ENCODE measurements at regions not wholly inside any gene's neighbourhood (a gene's known extent, or its start where the extent isn't known, plus 50 kb on each side); places are given as distances from the start of the nearest gene placed in this dataset.

DNA sequence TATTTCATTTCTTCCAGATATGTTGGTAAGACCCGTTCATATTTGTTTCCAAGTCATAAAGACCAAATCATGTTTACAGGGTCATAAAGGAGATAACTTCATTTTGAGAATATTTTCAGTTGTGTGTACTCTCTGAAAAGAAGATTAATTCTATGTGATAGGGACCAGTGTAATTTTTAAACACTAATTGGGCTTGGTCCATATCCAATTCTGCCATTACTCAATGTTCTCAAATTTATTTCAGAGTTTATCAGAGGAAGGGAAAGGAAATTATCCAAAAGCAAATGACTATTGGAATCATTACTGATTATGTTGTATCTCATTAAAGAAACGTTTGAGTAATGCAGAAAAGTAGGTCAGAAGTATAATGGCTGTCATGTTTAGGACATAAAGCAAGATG is 126.8 kb upstream of the DCN start:
- no peak for TF ChIP-seq SPI1 (IDR thresholded peaks at IDR 0.05; ENCODE audit: borderline replicate concordance, low read depth)
- TF ChIP-seq POLR2AphosphoS5 (IDR thresholded peaks at IDR 0.05; ENCODE audit: low read depth), result no peak
- TF ChIP-seq, protein P1, sequence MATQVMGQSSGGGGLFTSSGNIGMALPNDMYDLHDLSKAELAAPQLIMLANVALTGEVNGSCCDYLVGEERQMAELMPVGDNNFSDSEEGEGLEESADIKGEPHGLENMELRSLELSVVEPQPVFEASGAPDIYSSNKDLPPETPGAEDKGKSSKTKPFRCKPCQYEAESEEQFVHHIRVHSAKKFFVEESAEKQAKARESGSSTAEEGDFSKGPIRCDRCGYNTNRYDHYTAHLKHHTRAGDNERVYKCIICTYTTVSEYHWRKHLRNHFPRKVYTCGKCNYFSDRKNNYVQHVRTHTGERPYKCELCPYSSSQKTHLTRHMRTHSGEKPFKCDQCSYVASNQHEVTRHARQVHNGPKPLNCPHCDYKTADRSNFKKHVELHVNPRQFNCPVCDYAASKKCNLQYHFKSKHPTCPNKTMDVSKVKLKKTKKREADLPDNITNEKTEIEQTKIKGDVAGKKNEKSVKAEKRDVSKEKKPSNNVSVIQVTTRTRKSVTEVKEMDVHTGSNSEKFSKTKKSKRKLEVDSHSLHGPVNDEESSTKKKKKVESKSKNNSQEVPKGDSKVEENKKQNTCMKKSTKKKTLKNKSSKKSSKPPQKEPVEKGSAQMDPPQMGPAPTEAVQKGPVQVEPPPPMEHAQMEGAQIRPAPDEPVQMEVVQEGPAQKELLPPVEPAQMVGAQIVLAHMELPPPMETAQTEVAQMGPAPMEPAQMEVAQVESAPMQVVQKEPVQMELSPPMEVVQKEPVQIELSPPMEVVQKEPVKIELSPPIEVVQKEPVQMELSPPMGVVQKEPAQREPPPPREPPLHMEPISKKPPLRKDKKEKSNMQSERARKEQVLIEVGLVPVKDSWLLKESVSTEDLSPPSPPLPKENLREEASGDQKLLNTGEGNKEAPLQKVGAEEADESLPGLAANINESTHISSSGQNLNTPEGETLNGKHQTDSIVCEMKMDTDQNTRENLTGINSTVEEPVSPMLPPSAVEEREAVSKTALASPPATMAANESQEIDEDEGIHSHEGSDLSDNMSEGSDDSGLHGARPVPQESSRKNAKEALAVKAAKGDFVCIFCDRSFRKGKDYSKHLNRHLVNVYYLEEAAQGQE (IDR thresholded peaks at IDR 0.05; ENCODE audit: insufficient replicate concordance, low read depth), result no peak
- TF ChIP-seq, protein P2, sequence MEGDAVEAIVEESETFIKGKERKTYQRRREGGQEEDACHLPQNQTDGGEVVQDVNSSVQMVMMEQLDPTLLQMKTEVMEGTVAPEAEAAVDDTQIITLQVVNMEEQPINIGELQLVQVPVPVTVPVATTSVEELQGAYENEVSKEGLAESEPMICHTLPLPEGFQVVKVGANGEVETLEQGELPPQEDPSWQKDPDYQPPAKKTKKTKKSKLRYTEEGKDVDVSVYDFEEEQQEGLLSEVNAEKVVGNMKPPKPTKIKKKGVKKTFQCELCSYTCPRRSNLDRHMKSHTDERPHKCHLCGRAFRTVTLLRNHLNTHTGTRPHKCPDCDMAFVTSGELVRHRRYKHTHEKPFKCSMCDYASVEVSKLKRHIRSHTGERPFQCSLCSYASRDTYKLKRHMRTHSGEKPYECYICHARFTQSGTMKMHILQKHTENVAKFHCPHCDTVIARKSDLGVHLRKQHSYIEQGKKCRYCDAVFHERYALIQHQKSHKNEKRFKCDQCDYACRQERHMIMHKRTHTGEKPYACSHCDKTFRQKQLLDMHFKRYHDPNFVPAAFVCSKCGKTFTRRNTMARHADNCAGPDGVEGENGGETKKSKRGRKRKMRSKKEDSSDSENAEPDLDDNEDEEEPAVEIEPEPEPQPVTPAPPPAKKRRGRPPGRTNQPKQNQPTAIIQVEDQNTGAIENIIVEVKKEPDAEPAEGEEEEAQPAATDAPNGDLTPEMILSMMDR (IDR thresholded peaks at IDR 0.05; ENCODE audit: insufficient read depth, low read length), result no peak
- no peak for TF ChIP-seq GABPA (IDR thresholded peaks at IDR 0.05; ENCODE audit: low read depth)
- DNase-seq (ENCODE audit: low read depth in 1 of 2, low spot score in 1 of 2), result no peak
- Histone ChIP-seq H3K27ac (replicated peaks) (no peak overlapping the region), H3K27me3 (ENCODE audit: insufficient read depth, poor library complexity, severe bottlenecking) (no peaks in the 10 kb centered on the region), H3K4me3 (replicated peaks; ENCODE audit: insufficient read depth, low read length) (no peak overlapping the region)

DNA sequence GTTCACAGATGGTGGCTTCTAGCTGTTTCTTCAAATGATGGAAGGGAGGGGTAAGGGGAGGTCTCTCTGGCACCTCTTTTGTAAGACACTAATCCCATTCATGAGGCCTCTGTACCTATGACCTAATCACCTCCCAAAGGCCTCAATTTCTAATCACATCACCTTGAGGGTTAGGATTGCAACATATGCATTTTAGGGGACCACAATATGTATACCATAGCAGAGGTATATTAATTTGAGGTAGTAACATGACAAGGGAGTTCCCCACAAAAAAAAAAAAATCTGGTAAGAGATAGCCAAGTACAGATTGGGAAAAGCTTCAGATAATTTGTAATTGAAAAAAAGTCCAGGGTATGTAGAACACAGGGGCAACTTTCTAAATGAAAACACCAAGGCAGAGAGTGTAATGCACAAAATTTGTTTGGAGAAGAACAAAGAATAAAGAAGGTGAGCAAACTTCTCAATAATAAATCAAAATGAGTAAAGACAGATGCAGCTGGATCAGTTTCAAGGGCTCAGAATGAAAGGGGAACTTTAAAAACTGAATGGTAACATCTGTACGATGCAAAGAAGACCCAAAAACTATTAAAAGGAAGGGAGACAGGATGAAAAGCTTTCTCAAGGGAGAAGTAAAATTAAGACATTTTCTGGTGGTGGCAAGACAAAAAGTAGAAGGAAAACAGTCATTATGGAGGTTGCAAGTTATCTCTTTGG is 125.5 kb upstream of the DCN start:
- TF ChIP-seq, protein P2 (IDR thresholded peaks at IDR 0.05; ENCODE audit: insufficient read depth, low read length), result no peak
- TF ChIP-seq SPI1 (IDR thresholded peaks at IDR 0.05; ENCODE audit: borderline replicate concordance, low read depth), result no peak
- TF ChIP-seq GABPA (IDR thresholded peaks at IDR 0.05; ENCODE audit: low read depth), result no peak
- TF ChIP-seq POLR2AphosphoS5 (IDR thresholded peaks at IDR 0.05; ENCODE audit: low read depth), result no peak
- TF ChIP-seq, protein P1 (IDR thresholded peaks at IDR 0.05; ENCODE audit: insufficient replicate concordance, low read depth), result no peak
- H3K27me3 ChIP-seq (ENCODE audit: insufficient read depth, poor library complexity, severe bottlenecking), result no peaks in the 10 kb centered on the region
- H3K4me3 ChIP-seq (replicated peaks; ENCODE audit: insufficient read depth, low read length), result no peak overlapping the region
- H3K27ac ChIP-seq (replicated peaks), result no peak overlapping the region
- no peak for DNase-seq (ENCODE audit: low read depth in 1 of 2, low spot score in 1 of 2)

DNA sequence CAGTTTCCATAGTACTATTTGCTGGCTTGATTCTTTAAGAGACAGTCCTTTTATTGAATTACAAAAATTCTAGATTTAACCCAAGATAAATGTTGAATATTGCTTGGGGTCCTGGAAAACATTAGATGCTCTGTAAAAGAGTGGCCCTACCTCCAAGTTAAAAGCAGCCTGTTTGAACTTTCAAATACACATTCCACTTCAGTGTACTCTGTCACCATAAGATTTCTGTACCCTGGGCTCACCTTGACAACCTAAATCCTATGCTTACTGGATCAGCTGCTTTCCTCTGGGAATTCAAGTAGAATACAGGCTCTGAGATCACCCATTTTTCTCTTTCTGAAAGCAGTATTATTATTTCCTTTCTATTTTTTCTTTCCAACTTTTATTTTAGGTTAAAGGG is 107.7 kb upstream of the DCN start:
- no peak for DNase-seq (ENCODE audit: low read depth in 1 of 2, low spot score in 1 of 2)

More for the DNA sequence above, 107.7 kb upstream of the DCN start:
- no peak for TF ChIP-seq SPI1 (IDR thresholded peaks at IDR 0.05; ENCODE audit: borderline replicate concordance, low read depth)
- TF ChIP-seq, protein P1 (IDR thresholded peaks at IDR 0.05; ENCODE audit: insufficient replicate concordance, low read depth), result no peak
- TF ChIP-seq GABPA (IDR thresholded peaks at IDR 0.05; ENCODE audit: low read depth), result no peak
- TF ChIP-seq, protein P2 (IDR thresholded peaks at IDR 0.05; ENCODE audit: insufficient read depth, low read length), result no peak
- no peak for TF ChIP-seq POLR2AphosphoS5 (IDR thresholded peaks at IDR 0.05; ENCODE audit: low read depth)
- H3K4me3 ChIP-seq (replicated peaks; ENCODE audit: insufficient read depth, low read length), result no peak overlapping the region
- H3K27ac ChIP-seq (replicated peaks), result no peak overlapping the region
- H3K27me3 ChIP-seq (ENCODE audit: insufficient read depth, poor library complexity, severe bottlenecking), result no peaks in the 10 kb centered on the region
